ENCODE measurements at regions not wholly inside any gene's neighbourhood (a gene's known extent, or its start where the extent isn't known, plus 50 kb on each side); places are given as distances from the start of the nearest gene placed in this dataset.

- TF ChIP-seq REST (IDR thresholded peaks at IDR 0.05; ENCODE audit: unreplicated experiment), result no peak
- no peak for TF ChIP-seq ETS1 (IDR thresholded peaks at IDR 0.05)
- TF ChIP-seq JUNB (IDR thresholded peaks at IDR 0.05; ENCODE audit: unreplicated experiment), result no peak
- no peak for TF ChIP-seq STAT1 (IDR thresholded peaks at IDR 0.05; ENCODE audit: unreplicated experiment)
- no peak for TF ChIP-seq EZH2 (IDR thresholded peaks at IDR 0.05; ENCODE audit: low read depth, unreplicated experiment)
- no peak for TF ChIP-seq CREB1 (CRISPR knock-in tag; IDR thresholded peaks at IDR 0.05; ENCODE audit: low read depth)
Measured at GRCh38 chr10:64830869-64831268, 1309.7 kb downstream of the REEP3 start (continued).

- Histone ChIP-seq H3K27me3 (ENCODE audit: insufficient read depth) (no peaks in the 10 kb centered on the region), H3K4me1 (ENCODE audit: insufficient read depth) (no peaks in the 10 kb centered on the region), H3F3A (replicated peaks; ENCODE audit: low read depth) (no peaks in the 10 kb centered on the region), H3K36me3 (ENCODE audit: insufficient read depth) (no peaks in the 10 kb centered on the region), H3K79me2 (replicated peaks; ENCODE audit: insufficient read depth) (no peaks in the 10 kb centered on the region), H4K20me1 (replicated peaks; ENCODE audit: insufficient read depth) (no peaks in the 10 kb centered on the region), H3K27ac (ENCODE audit: low read depth) (no peak overlapping the region), H3K9me2 (ENCODE audit: insufficient read depth) (no peaks in the 10 kb centered on the region), H3K4me3 (no peak overlapping the region), H2AFZ (0 out of 2 replicates have a peak overlapping the region, but pooled peaks have one; percentile 10), H3K4me2 (no peak overlapping the region)
- ATAC-seq (no peak), DNase-seq (ENCODE audit: low spot score) (no peak)
- Mint-ChIP-seq H3K4me1 (no peaks in the 10 kb centered on the region), H3K36me3 (ENCODE audit: low read depth) (no peaks in the 10 kb centered on the region), H3K27ac (no peak overlapping the region), H3K4me3 (no peak overlapping the region), H3K27me3 (ENCODE audit: insufficient read depth, low read depth, poor library complexity) (no peaks in the 10 kb centered on the region), H3K9me3 (no peaks in the 10 kb centered on the region; the same call in 1 of the 3 replicates)
- TF ChIP-seq JUNB (IDR thresholded peaks at IDR 0.05; ENCODE audit: unreplicated experiment) (no peak), ETS1 (IDR thresholded peaks at IDR 0.05) (no peak), REST (IDR thresholded peaks at IDR 0.05; ENCODE audit: unreplicated experiment) (no peak), ZNF462 (CRISPR knock-in tag; IDR thresholded peaks at IDR 0.05) (no peak)
Measured at GRCh38 chr10:64840341-64840740, 1319.1 kb downstream of the REEP3 start.
